MM.1S (cell line): ENCODE measurements at regions not wholly inside any gene's neighbourhood (a gene's known extent, or its start where the extent isn't known, plus 50 kb on each side); places are given as distances from the start of the nearest gene placed in this dataset.

Experiments used
- EZH2 ChIP-seq: fragments of 300-600 bp; sonication (generic); optimal IDR thresholded peaks from 2 replicates; pipeline ENCODE3; 2017; ENCODE audit warnings: low read depth, mild to moderate bottlenecking, antibody characterized with exemption, low read length, mixed read lengths
- EZH2phosphoT487 ChIP-seq: fragments of 300-600 bp; sonication (generic); IDR thresholded peaks from 2 replicates; pipeline ENCODE4 v1.6.1; 2018; ENCODE audit warnings: antibody characterized with exemption, low read length
- TF ChIP-seq, protein P1 (sequence below): fragments of 300-600 bp; sonication (generic); IDR thresholded peaks from 2 replicates; pipeline ENCODE4 v1.5.1; 2016; ENCODE audit warnings: antibody characterized with exemption, low read length, mixed read lengths

DNA sequence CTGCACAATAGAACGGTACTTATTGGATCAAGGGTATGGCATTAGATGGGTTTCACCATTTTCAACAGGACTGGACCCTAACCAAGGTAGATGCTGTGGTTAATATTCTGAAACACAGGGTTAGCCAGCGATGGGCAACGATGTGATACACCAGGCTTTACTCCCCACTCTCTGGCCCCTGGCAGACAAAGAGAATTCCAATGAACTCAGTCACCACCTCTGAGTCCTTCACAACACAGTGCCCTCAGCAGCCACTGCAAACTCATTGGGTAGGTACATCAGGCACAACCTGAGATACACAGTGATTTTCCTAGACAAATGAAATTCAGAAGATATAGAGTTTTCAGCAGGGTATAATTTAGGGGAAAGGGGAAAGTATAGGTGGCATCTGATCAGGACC is 634.5 kb downstream of the ZEB2 start:
- TF ChIP-seq, protein P1, sequence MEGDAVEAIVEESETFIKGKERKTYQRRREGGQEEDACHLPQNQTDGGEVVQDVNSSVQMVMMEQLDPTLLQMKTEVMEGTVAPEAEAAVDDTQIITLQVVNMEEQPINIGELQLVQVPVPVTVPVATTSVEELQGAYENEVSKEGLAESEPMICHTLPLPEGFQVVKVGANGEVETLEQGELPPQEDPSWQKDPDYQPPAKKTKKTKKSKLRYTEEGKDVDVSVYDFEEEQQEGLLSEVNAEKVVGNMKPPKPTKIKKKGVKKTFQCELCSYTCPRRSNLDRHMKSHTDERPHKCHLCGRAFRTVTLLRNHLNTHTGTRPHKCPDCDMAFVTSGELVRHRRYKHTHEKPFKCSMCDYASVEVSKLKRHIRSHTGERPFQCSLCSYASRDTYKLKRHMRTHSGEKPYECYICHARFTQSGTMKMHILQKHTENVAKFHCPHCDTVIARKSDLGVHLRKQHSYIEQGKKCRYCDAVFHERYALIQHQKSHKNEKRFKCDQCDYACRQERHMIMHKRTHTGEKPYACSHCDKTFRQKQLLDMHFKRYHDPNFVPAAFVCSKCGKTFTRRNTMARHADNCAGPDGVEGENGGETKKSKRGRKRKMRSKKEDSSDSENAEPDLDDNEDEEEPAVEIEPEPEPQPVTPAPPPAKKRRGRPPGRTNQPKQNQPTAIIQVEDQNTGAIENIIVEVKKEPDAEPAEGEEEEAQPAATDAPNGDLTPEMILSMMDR = no peak
- no peak for TF ChIP-seq EZH2phosphoT487
- TF ChIP-seq EZH2 = no peak
